ENCODE measurements at regions not wholly inside any gene's neighbourhood (a gene's known extent, or its start where the extent isn't known, plus 50 kb on each side); places are given as distances from the start of the nearest gene placed in this dataset.
A peak's percentile ranks its signal among the peaks of the same experiment; 100 is the strongest.

GRCh38 chr5:26681861-26682260, 356.5 kb downstream of the CDH9 start:
- WGBS, 2 experiments (ENCODE audit: insufficient coverage in 1 of 2, insufficient read length in 1 of 2), result 94% methylated on average over 1 of the region's 1 CpG; no CpG with 5 or more reads in 1 of the 2 experiments
- H3K9me3 Mint-ChIP-seq, result peaks cover 28% of the 10 kb centered on the region
- peaks cover 4% of the 10 kb centered on the region for H3K4me1 ChIP-seq (ENCODE audit: control insufficient read depth, insufficient read depth, low read length)
- H3K36me3 ChIP-seq (ENCODE audit: control insufficient read depth, insufficient read depth, low read length), result no peaks in the 10 kb centered on the region
- H3K4me3 Mint-ChIP-seq, result no peak overlapping the region
- H3K27ac ChIP-seq (ENCODE audit: low read depth, low read length), result no peak overlapping the region
- no peak for TF ChIP-seq CTCF (conservative IDR thresholded peaks at IDR 0.05)
- peaks cover 5% of the 10 kb centered on the region for H3K36me3 Mint-ChIP-seq (ENCODE audit: low read depth)
- H3K27ac Mint-ChIP-seq, result no peak overlapping the region
- no peaks in the 10 kb centered on the region for H3K27me3 Mint-ChIP-seq (ENCODE audit: insufficient read depth)
- no peak overlapping the region for H3K9ac ChIP-seq (ENCODE audit: extremely low read depth, low read length, poor library complexity, severe bottlenecking)
- no peak overlapping the region for H3K4me3 ChIP-seq (ENCODE audit: low read length)
- H3K27me3 ChIP-seq (ENCODE audit: control insufficient read depth, insufficient read depth, low read length, poor library complexity, severe bottlenecking), result no peaks in the 10 kb centered on the region
- no peak for DNase-seq
- no peaks in the 10 kb centered on the region for H3K4me1 Mint-ChIP-seq
- peaks cover 47% of the 10 kb centered on the region for H3K9me3 ChIP-seq (ENCODE audit: control insufficient read depth, low read length)

- Mint-ChIP-seq H3K4me1 (peaks cover 4% of the 10 kb centered on the region), H3K36me3 (ENCODE audit: low read depth) (no peaks in the 10 kb centered on the region), H3K4me3 (no peak overlapping the region), H3K27me3 (ENCODE audit: insufficient read depth) (no peaks in the 10 kb centered on the region), H3K27ac (no peak overlapping the region), H3K9me3 (peaks cover 3% of the 10 kb centered on the region)
- no peak for DNase-seq
- WGBS, 2 experiments (ENCODE audit: insufficient coverage in 1 of 2, insufficient read length in 1 of 2), result 65 to 74% methylated on average over 7 to 8 of the region's 8 CpGs
- peaks cover 11% of the 10 kb centered on the region for H3K9me3 ChIP-seq (ENCODE audit: control insufficient read depth, low read length)
- no peaks in the 10 kb centered on the region for H3K27me3 ChIP-seq (ENCODE audit: control insufficient read depth, insufficient read depth, low read length, poor library complexity, severe bottlenecking)
- H3K4me1 ChIP-seq (ENCODE audit: control insufficient read depth, insufficient read depth, low read length), result no peaks in the 10 kb centered on the region
- H3K4me3 ChIP-seq (ENCODE audit: low read length), result no peak overlapping the region
- H3K36me3 ChIP-seq (ENCODE audit: control insufficient read depth, insufficient read depth, low read length), result no peaks in the 10 kb centered on the region
- no peak for TF ChIP-seq CTCF (conservative IDR thresholded peaks at IDR 0.05)
- H3K27ac ChIP-seq (ENCODE audit: low read depth, low read length), result no peak overlapping the region
- H3K9ac ChIP-seq (ENCODE audit: extremely low read depth, low read length, poor library complexity, severe bottlenecking), result no peak overlapping the region
Measured at GRCh38 chr5:26674846-26675245, 363.5 kb downstream of the CDH9 start.

- H3K4me1 Mint-ChIP-seq, result peaks cover 3% of the 10 kb centered on the region
- no peaks in the 10 kb centered on the region for H3K36me3 ChIP-seq (ENCODE audit: control insufficient read depth, insufficient read depth, low read length)
- H3K27me3 ChIP-seq (ENCODE audit: control insufficient read depth, insufficient read depth, low read length, poor library complexity, severe bottlenecking), result no peaks in the 10 kb centered on the region
- H3K9me3 ChIP-seq (ENCODE audit: control insufficient read depth, low read length), result no peaks in the 10 kb centered on the region
- no peak overlapping the region for H3K27ac Mint-ChIP-seq
- H3K27me3 Mint-ChIP-seq (ENCODE audit: insufficient read depth), result no peaks in the 10 kb centered on the region
- H3K4me3 ChIP-seq (ENCODE audit: low read length), result no peak overlapping the region
- 91 to 92% methylated on average over 13 to 25 of the region's 25 CpGs for WGBS, 2 experiments (ENCODE audit: insufficient coverage in 1 of 2, insufficient read length in 1 of 2)
- no peak overlapping the region for H3K27ac ChIP-seq (ENCODE audit: low read depth, low read length)
- peak; percentile 44 for DNase-seq
- TF ChIP-seq CTCF (conservative IDR thresholded peaks at IDR 0.05), result no peak
- no peaks in the 10 kb centered on the region for H3K36me3 Mint-ChIP-seq (ENCODE audit: low read depth)
- H3K9ac ChIP-seq (ENCODE audit: extremely low read depth, low read length, poor library complexity, severe bottlenecking), result no peak overlapping the region
- no peak overlapping the region for H3K4me3 Mint-ChIP-seq
- peaks cover 4% of the 10 kb centered on the region for H3K4me1 ChIP-seq (ENCODE audit: control insufficient read depth, insufficient read depth, low read length)
- H3K9me3 Mint-ChIP-seq, result no peaks in the 10 kb centered on the region
Measured at GRCh38 chr5:26669523-26669922, 368.9 kb downstream of the CDH9 start.

Measured in endodermal cell (in vitro differentiated cells).